ENCODE measurements at regions not wholly inside any gene's neighbourhood (a gene's known extent, or its start where the extent isn't known, plus 50 kb on each side); places are given as distances from the start of the nearest gene placed in this dataset.

DNA sequence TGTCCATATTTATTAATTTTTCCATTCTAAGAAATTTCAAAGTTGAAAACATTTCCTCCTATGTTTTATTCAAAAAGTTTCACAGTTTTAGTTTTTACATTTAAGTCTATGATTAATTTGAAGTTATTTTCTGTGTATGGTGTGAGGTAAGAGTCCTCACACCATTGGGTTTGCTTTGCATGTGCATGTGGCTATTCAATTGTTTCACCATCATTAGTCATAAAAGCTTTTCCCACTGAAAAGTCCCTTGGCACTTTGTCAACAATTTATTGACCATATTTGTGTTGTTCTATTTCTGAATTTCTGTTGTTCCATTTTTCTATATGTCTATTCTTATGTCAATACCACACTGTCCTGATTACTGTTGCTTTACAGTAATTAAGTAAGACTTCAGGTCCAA, 186.5 kb downstream of the KIF18A start:
- H3K4me3 ChIP-seq (replicated peaks; ENCODE audit: low read depth, low read length), result no peak overlapping the region
- DNase-seq (ENCODE audit: extremely low read depth, low read depth), result no peak
- TF ChIP-seq, protein P1, sequence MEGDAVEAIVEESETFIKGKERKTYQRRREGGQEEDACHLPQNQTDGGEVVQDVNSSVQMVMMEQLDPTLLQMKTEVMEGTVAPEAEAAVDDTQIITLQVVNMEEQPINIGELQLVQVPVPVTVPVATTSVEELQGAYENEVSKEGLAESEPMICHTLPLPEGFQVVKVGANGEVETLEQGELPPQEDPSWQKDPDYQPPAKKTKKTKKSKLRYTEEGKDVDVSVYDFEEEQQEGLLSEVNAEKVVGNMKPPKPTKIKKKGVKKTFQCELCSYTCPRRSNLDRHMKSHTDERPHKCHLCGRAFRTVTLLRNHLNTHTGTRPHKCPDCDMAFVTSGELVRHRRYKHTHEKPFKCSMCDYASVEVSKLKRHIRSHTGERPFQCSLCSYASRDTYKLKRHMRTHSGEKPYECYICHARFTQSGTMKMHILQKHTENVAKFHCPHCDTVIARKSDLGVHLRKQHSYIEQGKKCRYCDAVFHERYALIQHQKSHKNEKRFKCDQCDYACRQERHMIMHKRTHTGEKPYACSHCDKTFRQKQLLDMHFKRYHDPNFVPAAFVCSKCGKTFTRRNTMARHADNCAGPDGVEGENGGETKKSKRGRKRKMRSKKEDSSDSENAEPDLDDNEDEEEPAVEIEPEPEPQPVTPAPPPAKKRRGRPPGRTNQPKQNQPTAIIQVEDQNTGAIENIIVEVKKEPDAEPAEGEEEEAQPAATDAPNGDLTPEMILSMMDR (IDR thresholded peaks at IDR 0.05; ENCODE audit: low read depth, low read length, missing control alignments), result no peak

DNA sequence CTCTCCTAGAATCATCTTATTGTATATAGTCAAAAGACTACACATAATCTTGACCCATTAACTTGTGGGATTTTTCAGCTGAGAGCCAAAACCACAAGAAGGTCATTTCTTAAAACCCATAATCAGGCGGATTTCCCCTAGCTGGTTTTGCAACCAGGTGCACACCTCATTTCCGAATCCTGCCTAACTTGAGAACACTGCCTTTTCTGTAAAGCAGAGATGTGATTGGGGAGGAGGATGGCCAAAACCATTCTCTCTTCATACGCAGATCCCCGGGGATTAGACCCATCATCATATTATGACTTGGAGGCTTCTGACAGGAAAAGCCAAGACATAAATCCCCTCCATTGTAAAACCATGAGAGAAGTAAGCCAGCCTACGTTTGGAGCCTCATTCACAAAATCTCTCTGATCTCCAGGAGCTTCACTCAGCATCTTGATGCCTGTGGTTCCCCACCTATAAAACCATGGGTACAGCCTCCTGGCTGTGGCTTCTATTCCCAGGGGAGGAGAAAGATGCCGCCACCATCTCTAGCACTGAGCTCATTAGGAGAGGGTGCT, 191.3 kb downstream of the KIF18A start:
- no peak overlapping the region for H3K4me3 ChIP-seq (replicated peaks; ENCODE audit: low read depth, low read length)
- TF ChIP-seq, protein P1 (IDR thresholded peaks at IDR 0.05; ENCODE audit: low read depth, low read length, missing control alignments), result no peak
- DNase-seq (ENCODE audit: extremely low read depth, low read depth), result no peak

DNA sequence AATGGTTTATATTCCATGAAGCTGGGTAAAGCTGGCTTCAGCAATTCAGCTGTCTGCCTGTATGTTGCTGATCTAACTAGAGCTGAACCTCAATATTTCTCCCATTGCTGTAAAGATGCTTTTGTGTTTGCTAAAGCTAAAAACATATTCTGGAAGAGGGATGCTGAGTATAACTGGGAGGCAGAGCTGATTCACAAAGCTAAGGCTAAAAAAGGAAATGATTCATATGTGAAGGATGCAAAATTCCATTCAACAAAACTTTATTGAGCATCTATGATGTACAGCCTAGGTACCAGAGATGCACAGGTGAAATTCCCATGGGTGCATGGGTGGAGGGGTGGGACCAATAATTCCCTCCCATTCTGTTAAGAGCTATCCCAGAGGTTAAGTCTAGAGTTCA, 193.9 kb downstream of the KIF18A start:
- H3K4me3 ChIP-seq (replicated peaks; ENCODE audit: low read depth, low read length), result no peak overlapping the region

DNA sequence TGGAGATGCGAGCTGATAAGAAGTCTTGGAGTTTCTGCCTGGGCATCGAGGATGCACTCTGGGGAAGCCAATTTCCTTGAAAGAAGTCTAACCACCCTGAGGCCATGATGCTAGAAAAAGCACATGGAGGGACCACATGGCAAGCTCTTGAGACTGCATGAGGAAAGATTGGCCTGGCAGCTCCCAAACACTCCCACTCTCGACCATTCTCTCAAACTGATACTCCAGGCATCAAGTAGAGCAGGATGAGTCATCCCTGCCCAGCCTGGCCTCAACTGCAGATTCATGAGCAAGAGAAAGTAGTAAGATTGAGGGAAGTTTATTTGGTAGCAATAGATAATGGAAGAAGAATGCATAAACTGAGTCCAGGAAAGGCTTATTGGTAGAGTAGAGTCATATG, 194.3 kb downstream of the KIF18A start:
- TF ChIP-seq, protein P1 (IDR thresholded peaks at IDR 0.05; ENCODE audit: low read depth, low read length, missing control alignments), result no peak
- DNase-seq (ENCODE audit: extremely low read depth, low read depth), result no peak
- H3K4me3 ChIP-seq (replicated peaks; ENCODE audit: low read depth, low read length), result no peak overlapping the region

More for the DNA sequence above, 193.9 kb downstream of the KIF18A start:
- TF ChIP-seq, protein P1 (IDR thresholded peaks at IDR 0.05; ENCODE audit: low read depth, low read length, missing control alignments), result no peak
- no peak for DNase-seq (ENCODE audit: extremely low read depth, low read depth)

- DNase-seq (ENCODE audit: extremely low read depth, low read depth), result no peak
- TF ChIP-seq, protein P1 (IDR thresholded peaks at IDR 0.05; ENCODE audit: low read depth, low read length, missing control alignments), result no peak
Measured at GRCh38 chr11:27912916-27913315, 195.0 kb downstream of the KIF18A start.

GRCh38 chr11:27910186-27910931, 197.6 kb downstream of the KIF18A start:
- H3K4me3 ChIP-seq (replicated peaks; ENCODE audit: low read depth, low read length), result no peak overlapping the region
- TF ChIP-seq, protein P1 (IDR thresholded peaks at IDR 0.05; ENCODE audit: low read depth, low read length, missing control alignments), result no peak
- no peak for DNase-seq (ENCODE audit: extremely low read depth, low read depth)

More at GRCh38 chr11:27912916-27913315, 195.0 kb downstream of the KIF18A start:
- H3K4me3 ChIP-seq (replicated peaks; ENCODE audit: low read depth, low read length), result no peak overlapping the region

Measured in HFF-Myc (cell line).